Superior temporal gyrus (tissue), 1 donor: ENCODE measurements at regions not wholly inside any gene's neighbourhood (a gene's known extent, or its start where the extent isn't known, plus 50 kb on each side); places are given as distances from the start of the nearest gene placed in this dataset.
A peak's percentile ranks its signal among the peaks of the same experiment; 100 is the strongest.
"Not testable (repeated sequence)": the region's sequence is repeated elsewhere in the genome, so short reads cannot be mapped to it uniquely, and the experiment has no call there.

Source experiments
- DNase-seq: peaks from one replicate; pipeline ENCODE4 v3.0.0-alpha.2; 2016; ENCODE audit errors: extremely low spot score

DNA sequence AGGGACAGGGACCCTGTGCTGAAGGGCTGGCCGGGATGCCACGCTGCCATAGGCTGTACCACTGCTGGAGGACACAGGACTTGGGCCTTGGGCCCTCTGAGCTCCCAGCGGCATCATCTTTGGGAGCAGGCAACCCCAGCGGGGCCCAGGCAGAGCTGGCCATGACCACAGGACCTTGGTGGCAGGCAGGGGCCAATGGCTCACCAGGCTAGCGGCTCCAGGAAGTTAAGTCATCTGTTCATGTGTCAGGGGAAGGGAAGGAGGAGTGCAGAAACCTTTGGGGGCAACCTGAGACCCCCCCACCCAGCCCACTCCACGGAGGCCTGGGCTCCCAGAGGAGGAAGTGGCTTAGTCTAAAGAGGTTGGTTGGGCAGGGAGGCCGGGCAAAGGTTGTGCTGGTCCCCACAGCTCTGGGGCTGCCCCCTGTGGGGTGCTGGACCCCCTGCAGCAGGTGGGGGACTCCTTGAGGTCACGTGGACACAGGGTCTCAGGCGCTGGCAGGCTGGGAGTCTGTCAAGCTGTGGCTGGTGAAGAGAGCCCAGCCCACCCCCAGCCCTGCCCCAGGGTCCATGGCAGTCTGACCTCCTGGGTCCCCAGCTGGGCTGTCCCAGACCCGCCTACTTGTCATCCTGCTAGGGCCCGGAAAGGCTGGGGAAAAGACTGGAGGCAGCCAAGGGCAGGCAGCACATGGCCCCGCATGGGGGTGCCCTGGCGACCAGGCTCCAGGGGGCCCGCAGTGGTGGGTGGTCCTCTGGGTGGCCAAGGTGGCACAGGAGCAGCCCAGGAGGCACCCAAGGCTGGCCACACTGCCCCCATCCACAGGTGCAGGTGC lies 184.3 kb downstream of the IGLL1 start:
- no peak for DNase-seq

- DNase-seq: no peak
Observed at GRCh38 chr22:23394525-23395326, 185.4 kb downstream of the IGLL1 start.

DNA sequence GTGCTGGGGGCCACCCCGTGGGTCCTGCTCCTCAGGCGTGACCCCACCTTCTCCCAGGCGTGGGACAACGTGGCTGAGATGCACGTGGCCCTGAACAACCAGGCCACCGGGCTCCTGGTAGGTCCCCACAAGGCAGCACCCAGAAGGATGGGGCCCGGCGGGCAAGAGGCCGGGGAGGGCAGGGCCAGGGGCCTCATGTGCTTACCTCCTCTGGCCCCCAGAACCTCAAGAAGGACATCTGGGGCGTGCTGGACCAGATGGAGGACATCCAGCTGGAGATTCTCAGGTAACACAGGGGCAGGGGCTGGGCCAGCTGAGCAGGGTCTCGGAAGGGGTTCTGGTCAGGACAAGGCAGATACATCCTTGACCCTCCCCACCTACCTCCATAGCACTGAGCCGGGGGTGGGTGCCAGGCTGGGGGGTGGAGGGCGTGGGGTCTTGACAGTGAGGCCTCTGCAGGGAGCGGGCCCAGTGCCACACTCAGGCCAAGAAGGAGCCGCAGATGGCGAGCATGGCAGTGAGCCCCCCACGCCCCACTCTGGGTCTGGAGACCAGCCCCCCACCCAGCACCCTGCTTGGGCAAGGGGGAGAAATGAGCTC lies 186.3 kb downstream of the IGLL1 start:
- DNase-seq: no peak

DNA sequence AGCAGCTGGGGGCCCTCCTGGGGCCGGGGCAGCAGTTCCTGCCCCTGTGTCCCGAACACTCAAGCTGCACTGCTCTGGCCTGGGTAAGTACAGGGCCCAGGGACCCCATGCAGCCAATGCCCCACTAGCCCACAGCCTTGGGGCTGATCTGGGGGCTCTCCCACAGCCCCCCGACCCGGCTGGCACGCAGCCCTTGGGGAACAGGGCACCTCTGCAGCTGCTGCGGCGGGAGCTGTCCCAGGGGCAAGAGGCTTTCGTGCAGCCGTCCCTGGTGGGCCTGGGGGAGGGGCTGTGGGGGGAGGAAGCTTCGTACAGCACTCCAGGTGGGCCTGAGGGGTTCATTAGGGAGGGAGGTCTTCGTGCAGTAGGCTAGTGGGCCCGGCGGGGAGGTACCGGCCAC lies 186.9 kb downstream of the IGLL1 start:
- not testable (repeated sequence) for DNase-seq

GRCh38 chr22:23392420-23393121 lies 187.5 kb downstream of the IGLL1 start:
- no peak for DNase-seq

- no peak for DNase-seq
Observed at GRCh38 chr22:23391022-23391421, 189.1 kb downstream of the IGLL1 start.

DNA sequence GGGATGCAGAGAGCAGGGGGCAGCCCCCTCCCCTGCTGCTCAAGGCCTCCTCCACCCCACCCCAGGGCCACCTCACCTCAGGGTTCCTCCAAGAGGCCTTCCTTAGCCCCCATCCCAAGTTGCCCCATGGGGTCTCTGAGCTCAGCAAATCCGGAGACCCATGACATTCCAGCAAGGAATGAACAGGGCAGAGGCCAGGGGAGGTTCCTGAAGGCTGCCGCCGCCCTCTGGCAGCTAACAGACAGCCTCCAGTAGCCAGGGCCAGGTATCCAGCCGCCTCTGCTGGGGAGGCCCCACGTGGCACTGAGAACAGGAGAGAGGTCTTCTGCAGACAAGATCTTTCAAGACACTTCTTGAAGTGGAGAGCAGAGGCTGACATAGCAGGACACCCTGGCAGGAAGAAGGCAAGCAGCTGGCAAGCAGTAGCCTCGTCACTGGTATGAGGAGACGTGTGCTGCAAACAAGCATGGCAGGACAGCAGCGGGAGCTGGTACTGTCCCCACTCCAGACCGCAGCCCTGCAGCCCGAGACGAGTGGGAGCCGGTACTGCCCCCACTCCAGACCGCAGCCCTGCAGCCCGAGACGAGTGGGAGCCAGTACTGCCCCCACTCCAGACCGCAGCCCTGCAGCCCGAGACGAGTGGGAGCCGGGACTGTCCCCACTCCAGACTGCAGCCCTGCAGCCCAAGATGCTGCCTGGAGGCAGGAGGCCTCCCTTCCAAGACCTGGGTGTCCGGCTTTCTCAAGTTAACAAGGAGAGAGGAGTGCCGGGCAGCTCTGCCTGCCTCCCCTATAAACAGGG lies 190.6 kb downstream of the IGLL1 start:
- DNase-seq: no peak

GRCh38 chr22:23388517-23388890 lies 191.6 kb downstream of the IGLL1 start:
- no peak for DNase-seq

DNA sequence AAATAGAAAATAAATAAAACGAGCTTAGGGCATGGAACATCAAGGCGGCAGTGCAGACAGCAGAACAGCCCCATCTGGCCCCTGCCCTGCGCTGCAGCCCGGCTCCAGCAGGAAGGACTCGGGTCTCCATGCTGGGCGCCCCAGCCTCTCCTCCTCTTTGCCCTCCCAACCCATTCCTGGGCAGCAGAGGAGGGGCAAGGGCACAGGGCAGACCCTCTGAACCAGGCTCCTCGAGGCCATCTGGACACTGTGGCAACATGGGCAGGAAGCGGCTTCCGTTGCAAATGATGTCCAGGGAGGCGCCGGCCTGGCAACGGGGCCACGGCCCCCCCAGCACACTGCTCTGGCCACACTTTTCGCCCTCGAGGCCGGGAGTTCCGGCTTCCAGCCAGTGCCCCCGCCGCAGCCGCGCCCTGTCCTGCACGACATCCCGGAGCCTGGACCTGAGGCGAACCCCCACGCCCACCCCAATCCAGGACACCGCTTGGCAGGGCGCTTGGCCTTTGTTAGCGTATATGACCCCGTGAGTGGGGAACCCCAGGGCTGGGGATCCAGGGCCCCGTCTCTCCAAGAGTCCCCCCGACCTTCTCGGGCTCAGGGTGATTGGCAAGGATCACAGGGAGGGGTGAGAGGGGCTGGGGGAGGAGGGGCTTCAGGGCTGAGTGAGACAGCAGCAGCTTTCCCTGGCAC lies 192.1 kb downstream of the IGLL1 start:
- no peak for DNase-seq

DNA sequence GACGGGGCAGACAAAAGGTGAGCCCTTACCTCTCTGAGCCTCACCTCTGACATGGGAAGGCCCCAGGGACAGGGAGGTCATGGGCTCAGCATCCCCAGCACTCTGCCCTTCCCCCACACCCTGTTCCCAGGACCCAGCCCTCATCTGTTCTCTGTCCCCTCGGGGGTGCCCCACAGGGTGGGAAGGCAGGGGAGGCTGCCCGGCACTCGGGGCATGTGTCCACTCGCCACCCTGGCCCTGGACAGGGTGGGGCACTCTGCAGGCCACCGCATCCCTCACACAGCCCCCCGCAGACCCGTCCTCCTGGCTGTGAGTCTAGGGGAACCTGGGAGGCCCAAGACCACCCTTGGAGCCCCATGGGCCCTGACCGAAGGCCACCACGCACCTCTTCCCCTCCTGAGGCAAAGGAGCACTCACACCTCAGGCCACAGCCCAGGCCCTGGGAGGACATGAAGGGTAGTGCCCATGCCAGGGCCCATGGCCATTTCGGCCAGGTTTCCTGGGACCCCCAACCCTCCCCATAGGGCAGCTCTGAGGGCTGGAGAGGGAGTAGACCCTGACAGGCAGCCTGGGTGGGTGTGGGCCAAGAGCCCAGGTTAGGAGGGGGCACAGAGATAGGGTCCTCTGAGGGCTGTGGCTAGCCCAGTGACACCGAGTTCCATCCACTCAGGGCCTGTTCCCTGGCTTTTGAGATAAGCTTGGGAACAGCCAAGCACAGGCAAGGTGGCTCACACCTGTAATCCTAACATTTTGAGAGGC lies 193.1 kb downstream of the IGLL1 start:
- no peak for DNase-seq

GRCh38 chr22:23385678-23386631 lies 194.1 kb downstream of the IGLL1 start:
- DNase-seq: peak; percentile 90

- no peak for DNase-seq
Observed at GRCh38 chr22:23384923-23385677, 195.0 kb downstream of the IGLL1 start.

DNA sequence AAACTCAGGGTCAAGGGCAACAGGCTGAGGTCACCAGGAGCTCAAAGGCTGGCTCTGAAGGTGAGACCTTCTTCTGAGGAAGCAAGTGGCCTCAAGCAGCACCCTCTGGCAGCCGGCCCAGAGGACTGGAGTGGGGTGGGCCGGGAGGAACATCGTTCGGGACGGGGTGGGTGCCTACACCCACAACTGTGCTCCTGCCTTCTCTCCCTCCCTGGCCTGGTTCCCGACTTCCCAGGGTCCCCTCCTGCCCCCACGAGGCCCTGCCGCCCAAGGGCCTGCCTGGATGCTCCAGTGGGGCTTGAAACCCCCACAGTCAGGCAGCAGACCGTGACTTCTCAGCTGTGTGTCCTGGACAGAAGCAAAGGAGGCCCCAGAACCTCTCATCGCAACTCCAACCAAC lies 195.7 kb downstream of the IGLL1 start:
- DNase-seq: no peak

DNA sequence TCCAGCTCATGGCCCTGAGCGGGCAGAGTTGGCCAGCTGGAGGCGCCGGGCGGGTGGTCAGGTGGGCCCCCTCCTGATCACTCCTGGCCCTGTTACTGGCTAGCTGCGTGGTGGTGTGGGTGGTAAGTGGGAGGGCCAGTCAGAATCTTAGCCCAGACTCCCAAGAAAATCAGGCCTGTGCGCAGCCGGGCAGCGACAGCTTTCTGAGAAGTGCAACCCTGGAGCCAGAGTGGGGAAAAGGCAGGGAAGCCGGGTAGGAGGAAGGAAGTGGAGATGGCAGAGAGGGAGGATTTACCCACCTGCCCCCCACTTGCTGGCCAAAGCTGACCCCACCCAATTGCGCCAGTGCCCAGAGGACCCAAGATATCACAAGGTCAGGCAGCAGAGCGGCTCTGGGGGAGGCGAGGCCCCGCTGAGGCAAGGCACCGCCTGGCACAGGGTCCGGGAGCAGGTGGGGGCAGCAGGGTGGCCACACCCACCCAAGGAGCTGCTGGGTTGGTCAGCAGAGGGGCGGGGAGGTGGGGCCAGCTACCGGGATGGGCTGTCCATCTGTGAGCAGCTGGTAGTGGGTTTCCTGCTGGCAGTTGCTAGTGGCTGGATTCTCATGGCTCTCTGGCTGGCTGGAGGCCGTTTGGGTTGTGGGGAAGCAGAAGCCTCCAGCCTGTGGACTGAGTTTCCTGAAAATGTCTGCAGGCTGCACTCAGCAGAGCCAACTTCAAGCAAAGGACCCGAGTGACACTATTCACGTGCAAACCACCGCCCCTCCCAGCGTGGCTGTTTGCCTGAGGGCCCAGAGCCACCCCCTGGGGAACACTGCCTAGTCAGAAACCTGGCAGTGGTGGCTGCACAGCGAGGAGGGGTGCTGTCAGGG lies 196.4 kb downstream of the IGLL1 start:
- no peak for DNase-seq

DNA sequence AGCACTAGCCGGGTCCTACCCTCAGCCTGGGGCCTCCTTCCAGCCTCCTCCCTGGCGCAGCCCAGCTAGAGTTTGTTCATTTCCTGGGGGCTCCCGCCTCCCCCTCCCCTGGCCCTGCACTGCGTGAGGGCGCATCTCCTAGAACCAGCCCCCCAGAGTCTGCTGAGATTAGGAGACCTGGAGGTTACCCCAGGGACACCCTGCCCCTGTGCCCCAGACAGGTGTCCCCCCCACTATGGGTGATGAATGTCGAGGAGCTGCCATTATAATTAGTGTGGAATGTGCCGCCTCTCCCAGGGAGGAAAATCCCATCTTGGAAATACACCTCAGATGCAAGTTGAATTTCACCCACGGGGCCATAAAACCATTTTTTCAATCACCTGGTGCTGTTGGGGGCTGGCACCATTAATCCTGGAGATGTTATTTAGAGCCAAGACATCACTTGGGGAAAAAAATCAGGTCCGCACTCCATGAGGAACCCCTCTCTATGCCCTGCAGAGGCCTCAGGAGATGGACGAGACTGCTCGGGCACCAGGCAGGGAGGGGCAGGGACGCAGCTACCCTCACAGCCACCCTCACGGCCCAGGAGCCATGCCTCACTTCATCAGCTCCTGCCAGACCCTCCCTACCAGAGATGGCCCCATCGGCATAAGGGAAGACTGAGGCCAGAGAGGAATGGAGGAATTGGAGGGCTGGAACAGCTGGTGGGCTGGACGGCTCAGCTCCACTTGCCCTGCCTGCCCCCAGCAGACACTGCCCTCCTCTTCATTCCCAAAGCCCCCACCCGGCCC lies 197.5 kb downstream of the IGLL1 start:
- DNase-seq: no peak
